ENCODE measurements at regions not wholly inside any gene's neighbourhood (a gene's known extent, or its start where the extent isn't known, plus 50 kb on each side); places are given as distances from the start of the nearest gene placed in this dataset.
A peak's percentile ranks its signal among the peaks of the same experiment; 100 is the strongest.

- peaks cover 34 to 62% (median 47%) of the 10 kb centered on the region in 4 donors for H3K4me1 Mint-ChIP-seq
- CTCF ChIA-PET (ENCODE audit: partially characterized antibody), result interaction anchor here (1.0 to 9.9 kb wide), 9 partner anchors 8 to 320 kb away, joined by 3 to 151 read pairs (median 4); no protein-coding TSS in a partner anchor
- intact Hi-C loops (cut with micrococcal nuclease), result loop anchor here (2.0 kb wide), 1 partner anchor 17 kb away; no protein-coding TSS in a partner anchor
- H3K27ac Mint-ChIP-seq, result peak overlapping the region; percentile 77 to 96 (median 93)
- Histone ChIP-seq H3K36me3 (ENCODE audit: insufficient read depth, low read length) (no peaks in the 10 kb centered on the region), H3K9me3 (ENCODE audit: control insufficient read depth in 1 of 2, low read length in 2 of 2) (no peaks in the 10 kb centered on the region), H3K4me3 (ENCODE audit: low read length in 2 of 2) (no peak overlapping the region), H3K27ac (ENCODE audit: low read depth, low read length) (peak overlapping the region; percentile 55), H3K27me3 (ENCODE audit: insufficient read depth, low read length) (no peaks in the 10 kb centered on the region), H3K4me1 (ENCODE audit: insufficient read depth, low read length) (peaks cover 44% of the 10 kb centered on the region)
- peak; percentile 54 to 81 (median 64) for DNase-seq
- peak overlapping the region in 7 of 8 donors; percentile 17 to 66 (median 51) for H3K4me3 Mint-ChIP-seq
- no peaks in the 10 kb centered on the region for H3K27me3 Mint-ChIP-seq
- POLR2A ChIA-PET (ENCODE audit: partially characterized antibody), result interaction anchor here (1.0 to 3.1 kb wide), 9 partner anchors 8 to 219 kb away, joined by 3 to 10 read pairs (median 4); no protein-coding TSS in a partner anchor
- H3K9me3 Mint-ChIP-seq, result no peaks in the 10 kb centered on the region
- no peaks in the 10 kb centered on the region for H3K36me3 Mint-ChIP-seq
Observed at GRCh38 chr7:50147951-50148808, 55.1 kb upstream of the ZPBP start.

GRCh38 chr7:50146692-50147091, 53.6 kb upstream of the ZPBP start:
- H3K4me1 Mint-ChIP-seq, result peaks cover 38 to 65% (median 50%) of the 10 kb centered on the region in 4 donors
- DNase-seq, result no peak
- H3K36me3 ChIP-seq (ENCODE audit: insufficient read depth, low read length), result no peaks in the 10 kb centered on the region
- intact Hi-C loops (cut with micrococcal nuclease), result no loop called here
- ChIA-PET POLR2A (ENCODE audit: partially characterized antibody) (interaction anchor here (1.0 to 3.1 kb wide), 4 partner anchors 10 to 120 kb away, joined by 3 to 10 read pairs (median 6); no protein-coding TSS in a partner anchor), CTCF (ENCODE audit: partially characterized antibody) (interaction anchor here (2.1 to 9.9 kb wide), 3 partner anchors 9 to 272 kb away, joined by 8 to 151 read pairs (median 31); no protein-coding TSS in a partner anchor)
- H3K4me1 ChIP-seq (ENCODE audit: insufficient read depth, low read length), result peaks cover 51% of the 10 kb centered on the region
- no peaks in the 10 kb centered on the region for H3K27me3 ChIP-seq (ENCODE audit: insufficient read depth, low read length)
- H3K36me3 Mint-ChIP-seq, result no peaks in the 10 kb centered on the region
- no peaks in the 10 kb centered on the region for H3K9me3 Mint-ChIP-seq
- H3K27ac ChIP-seq (ENCODE audit: low read depth, low read length), result no peak overlapping the region
- H3K4me3 Mint-ChIP-seq, result peak overlapping the region in 1 of 8 donors; percentile 12
- H3K4me3 ChIP-seq (ENCODE audit: low read length in 2 of 2), result no peak overlapping the region
- H3K27me3 Mint-ChIP-seq, result no peaks in the 10 kb centered on the region
- peak overlapping the region in 4 of 7 donors; percentile 18 to 93 (median 50) for H3K27ac Mint-ChIP-seq
- no peaks in the 10 kb centered on the region for H3K9me3 ChIP-seq (ENCODE audit: control insufficient read depth in 1 of 2, low read length in 2 of 2)

DNA sequence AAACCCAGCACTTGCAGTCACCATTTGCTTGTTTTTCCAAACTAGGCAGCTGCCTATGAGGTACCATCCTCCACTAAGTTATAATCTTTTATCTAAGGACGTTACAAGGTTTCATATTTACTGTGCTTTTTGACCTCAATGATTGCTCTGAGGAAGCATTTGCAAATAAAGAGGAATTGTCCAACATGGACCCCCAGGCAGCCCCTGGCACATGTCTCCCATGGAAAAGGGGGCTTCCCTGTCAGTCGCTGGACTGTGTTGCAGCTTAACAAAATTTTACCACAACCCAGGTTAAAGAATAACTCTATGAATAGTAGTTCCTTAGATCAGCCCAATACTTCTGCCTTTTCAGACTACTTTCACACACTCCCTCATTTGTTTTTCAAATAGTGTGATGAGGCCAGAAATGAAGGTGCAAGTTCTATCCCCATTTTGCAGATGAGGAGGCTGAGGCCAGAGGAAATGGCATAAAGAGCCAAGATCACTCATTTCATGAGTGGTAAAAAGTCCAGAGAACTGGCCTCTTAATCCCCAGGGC, 52.8 kb upstream of the ZPBP start:
- CTCF ChIA-PET (ENCODE audit: partially characterized antibody), result interaction anchor here (1.0 to 9.9 kb wide), 4 partner anchors 10 to 273 kb away, joined by 5 to 151 read pairs (median 7); no protein-coding TSS in a partner anchor
- POLR2A ChIA-PET (ENCODE audit: partially characterized antibody), result interaction anchor here (1.0 kb wide), 1 partner anchor 122 kb away, joined by 3 read pairs; no protein-coding TSS in a partner anchor
- H3K4me3 ChIP-seq (ENCODE audit: low read length in 2 of 2), result no peak overlapping the region
- H3K36me3 Mint-ChIP-seq, result no peaks in the 10 kb centered on the region
- intact Hi-C loops (cut with micrococcal nuclease), result no loop called here
- peak overlapping the region in 1 of 8 donors; percentile 11 for H3K4me3 Mint-ChIP-seq
- H3K36me3 ChIP-seq (ENCODE audit: insufficient read depth, low read length), result no peaks in the 10 kb centered on the region
- no peaks in the 10 kb centered on the region for H3K27me3 Mint-ChIP-seq
- peak overlapping the region in 1 of 7 donors; percentile 65 for H3K27ac Mint-ChIP-seq
- H3K4me1 ChIP-seq (ENCODE audit: insufficient read depth, low read length), result peaks cover 51% of the 10 kb centered on the region
- H3K27ac ChIP-seq (ENCODE audit: low read depth, low read length), result no peak overlapping the region
- DNase-seq, result no peak
- H3K9me3 ChIP-seq (ENCODE audit: control insufficient read depth in 1 of 2, low read length in 2 of 2), result no peaks in the 10 kb centered on the region
- peaks cover 34 to 57% (median 45%) of the 10 kb centered on the region in 4 donors for H3K4me1 Mint-ChIP-seq
- no peaks in the 10 kb centered on the region for H3K9me3 Mint-ChIP-seq
- H3K27me3 ChIP-seq (ENCODE audit: insufficient read depth, low read length), result no peaks in the 10 kb centered on the region

DNA sequence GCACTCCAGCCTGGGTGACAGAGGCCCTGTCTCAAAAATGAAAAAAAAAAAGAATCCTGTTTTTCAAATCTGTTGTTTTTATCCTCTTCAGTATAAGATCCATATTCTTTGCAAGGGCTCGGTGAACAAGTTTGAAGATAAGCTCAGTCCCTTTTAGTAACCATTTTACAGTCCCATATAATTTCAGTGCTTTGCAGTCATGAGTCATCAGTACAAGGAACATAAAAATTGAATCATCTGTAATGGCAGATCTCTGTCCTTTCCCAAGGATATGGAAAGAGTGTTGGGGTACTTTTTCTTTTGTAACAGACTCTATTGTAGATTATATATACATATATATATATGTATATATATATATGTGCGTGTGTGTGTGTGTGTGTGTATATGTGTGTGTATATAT, 52.2 kb upstream of the ZPBP start:
- Histone ChIP-seq H3K36me3 (ENCODE audit: insufficient read depth, low read length) (no peaks in the 10 kb centered on the region), H3K4me1 (ENCODE audit: insufficient read depth, low read length) (peaks cover 51% of the 10 kb centered on the region), H3K4me3 (ENCODE audit: low read length in 2 of 2) (no peak overlapping the region), H3K27ac (ENCODE audit: low read depth, low read length) (no peak overlapping the region), H3K9me3 (ENCODE audit: control insufficient read depth in 1 of 2, low read length in 2 of 2) (no peaks in the 10 kb centered on the region), H3K27me3 (ENCODE audit: insufficient read depth, low read length) (no peaks in the 10 kb centered on the region)
- H3K4me3 Mint-ChIP-seq, result no peak overlapping the region
- no peaks in the 10 kb centered on the region for H3K9me3 Mint-ChIP-seq
- no peaks in the 10 kb centered on the region for H3K36me3 Mint-ChIP-seq
- CTCF ChIA-PET (ENCODE audit: partially characterized antibody), result interaction anchor here (1.0 to 9.9 kb wide), 7 partner anchors 9 to 273 kb away, joined by 5 to 151 read pairs (median 8); no protein-coding TSS in a partner anchor
- DNase-seq, result no peak
- intact Hi-C loops (cut with micrococcal nuclease), result no loop called here
- H3K27me3 Mint-ChIP-seq, result no peaks in the 10 kb centered on the region
- H3K27ac Mint-ChIP-seq, result no peak overlapping the region
- peaks cover 31 to 51% (median 41%) of the 10 kb centered on the region in 4 donors for H3K4me1 Mint-ChIP-seq
- POLR2A ChIA-PET (ENCODE audit: partially characterized antibody), result interaction anchor here (0.9 to 1.5 kb wide), 3 partner anchors 18 to 123 kb away, joined by 3 to 4 read pairs (median 3); no protein-coding TSS in a partner anchor

All from CD4-positive, alpha-beta memory T cell (primary cell).